Spleen (tissue), 11 donors: ENCODE measurements at regions not wholly inside any gene's neighbourhood (a gene's known extent, or its start where the extent isn't known, plus 50 kb on each side); places are given as distances from the start of the nearest gene placed in this dataset.

ENCODE experiments used
- DNase-seq: peaks from one replicate; pipeline ENCODE4 v3.0.0-alpha.2; 2020
- H3K27ac ChIP-seq, 8 donors: fragments of 200-600 bp; sonication (generic) in 7 of 8; 1 replicate in 4 of 8; 2 replicates in 4 of 8; pipeline versions ENCODE4 v1.5.0 to v1.8.0; 2016 to 2021; ENCODE audit warnings: inconsistent platforms in 4 of 8, mild to moderate bottlenecking in 4 of 8, moderate library complexity in 1 of 8
- H3K27me3 ChIP-seq, 7 donors: fragments of 200-600 bp; sonication (generic) in 6 of 7; replicated peaks in 1 of 7; 1 replicate in 4 of 7; 2 replicates in 3 of 7; pipeline versions ENCODE4 v1.5.0 to v1.8.0; 2016 to 2021; ENCODE audit warnings: inconsistent platforms in 3 of 7, mild to moderate bottlenecking in 1 of 7
- H3K36me3 ChIP-seq, 6 donors: fragments of 200-600 bp; sonication (generic) in 5 of 6; 1 replicate in 4 of 6; 2 replicates in 2 of 6; pipeline versions ENCODE4 v1.5.0 to v1.8.0; 2016 to 2021; ENCODE audit warnings: inconsistent platforms in 2 of 6
- H3K4me1 ChIP-seq, 6 donors: fragments of 200-600 bp; sonication (generic) in 5 of 6; 1 replicate in 3 of 6; 2 replicates in 3 of 6; pipeline versions ENCODE4 v1.5.0 to v1.8.0; 2016 to 2021; ENCODE audit warnings: inconsistent platforms in 3 of 6
- H3K4me3 ChIP-seq, 8 donors: fragments of 200-600 bp; sonication (generic) in 7 of 8; 1 replicate in 4 of 8; 2 replicates in 4 of 8; pipeline versions ENCODE4 v1.5.0 to v1.8.0; 2016 to 2021; ENCODE audit warnings: inconsistent platforms in 4 of 8, mild to moderate bottlenecking in 4 of 8, moderate library complexity in 2 of 8
- H3K9me3 ChIP-seq, 8 donors: fragments of 200-600 bp; sonication (generic) in 7 of 8; 1 replicate in 4 of 8; 2 replicates in 4 of 8; pipeline versions ENCODE4 v1.5.0 to v1.8.0; 2016 to 2021; ENCODE audit warnings: inconsistent platforms in 4 of 8
- CTCF ChIP-seq, 11 experiments: fragments of 200-600 bp in 7 of 11; fragments of 450-650 bp in 4 of 11; sonication (generic) in 4 of 11; IDR thresholded peaks in 8 of 11; conservative IDR thresholded peaks in 3 of 11; 1 replicate in 7 of 11; 2 replicates in 4 of 11; pipeline versions ENCODE4 v1.4.0 to v1.8.0; 2016 to 2021; ENCODE audit warnings: antibody characterized with exemption in 11 of 11, inconsistent platforms in 4 of 11, mild to moderate bottlenecking in 1 of 11
- POLR2A ChIP-seq, 3 donors: fragments of 450-650 bp; IDR thresholded peaks; one replicate each; pipeline ENCODE4 v1.5.1; 2017; ENCODE audit warnings: antibody characterized with exemption in 3 of 3, mild to moderate bottlenecking in 1 of 3
- POLR2AphosphoS5 ChIP-seq, 3 donors: sonication (generic); formaldehyde crosslinking; IDR thresholded peaks; one replicate each; pipeline ENCODE4 v1.5.1; 2017; ENCODE audit warnings: antibody characterized with exemption in 3 of 3
- WGBS, 5 donors: extraction: QIAGEN DNeasy Blood & Tissue Kit in 3 of 5; methylation state at CpG; one replicate each; pipeline versions ENCODE4 v1.1.5 to v1.1.7; 2013 to 2018; 5-methylcytosine and 5-hydroxymethylcytosine counted together
- intact Hi-C: fragments of 100-400 bp; cut with DNase I; formaldehyde crosslinking; loops from one replicate; pipeline ENCODE4 v1.15.0; 2023; ENCODE audit warnings: low total_unique reads
- donor health status: healthy with polysubstance abuse.
- donor health status: DM: no; HTN: no; CAD: no; lungs with moderate emphysema.
- donor health status: DM: no; HTN: no; CAD: no.
- donor health status: Bipolar disorder and iron deficiency.
- donor health status: healthy.
- donor health status: DM: no; HTN: no; CAD: no.
- donor health status: DM: yes; HTN: yes; CAD: no.

- Histone ChIP-seq H3K36me3 (no peaks in the 10 kb centered on the region), H3K4me1 (no peaks in the 10 kb centered on the region), H3K27ac (no peak overlapping the region), H3K4me3 (no peak overlapping the region), H3K9me3 (no peaks in the 10 kb centered on the region), H3K27me3 (no peaks in the 10 kb centered on the region)
- TF ChIP-seq POLR2AphosphoS5 (IDR thresholded peaks at IDR 0.05) = no peak
- TF ChIP-seq CTCF (IDR thresholded peaks at IDR 0.05 in 8 of 11, conservative IDR thresholded peaks at IDR 0.05 in 3 of 11) = no peak
- TF ChIP-seq POLR2A (IDR thresholded peaks at IDR 0.05) = no peak
- no peak for DNase-seq
- intact Hi-C loops = no loop called here
- 64 to 84% (median 68%) methylated on average over 4 of the region's 4 CpGs for WGBS, 5 donors
These were observed 288.0 kb upstream of the SFRP2 start for GRCh38 chr4:154076921-154077320.

GRCh38 chr4:154073107-154073822 lies 284.4 kb upstream of the SFRP2 start:
- WGBS, 5 donors = 65 to 85% (median 74%) methylated on average over 4 of the region's 4 CpGs
- Histone ChIP-seq H3K36me3 (no peaks in the 10 kb centered on the region), H3K4me1 (no peaks in the 10 kb centered on the region), H3K27ac (no peak overlapping the region), H3K9me3 (no peaks in the 10 kb centered on the region), H3K27me3 (no peaks in the 10 kb centered on the region), H3K4me3 (no peak overlapping the region)
- intact Hi-C loops = no loop called here
- no peak for TF ChIP-seq POLR2AphosphoS5 (IDR thresholded peaks at IDR 0.05)
- no peak for DNase-seq

- TF ChIP-seq CTCF (IDR thresholded peaks at IDR 0.05 in 8 of 11, conservative IDR thresholded peaks at IDR 0.05 in 3 of 11) = no peak
- TF ChIP-seq POLR2AphosphoS5 (IDR thresholded peaks at IDR 0.05) = no peak
- TF ChIP-seq POLR2A (IDR thresholded peaks at IDR 0.05) = no peak
- no peak overlapping the region for H3K27ac ChIP-seq
- DNase-seq = no peak
These were observed 278.9 kb upstream of the SFRP2 start for GRCh38 chr4:154067786-154068185.

GRCh38 chr4:154065368-154065767 lies 276.5 kb upstream of the SFRP2 start:
- H3K36me3 ChIP-seq = no peaks in the 10 kb centered on the region
- H3K27ac ChIP-seq = no peak overlapping the region
- no peak for TF ChIP-seq POLR2A (IDR thresholded peaks at IDR 0.05)
- TF ChIP-seq CTCF (IDR thresholded peaks at IDR 0.05 in 8 of 11, conservative IDR thresholded peaks at IDR 0.05 in 3 of 11) = no peak
- no peak for TF ChIP-seq POLR2AphosphoS5 (IDR thresholded peaks at IDR 0.05)

More at GRCh38 chr4:154067786-154068185, 278.9 kb upstream of the SFRP2 start:
- Histone ChIP-seq H3K9me3 (peaks cover 8 to 46% (median 38%) of the 10 kb centered on the region in 8 donors), H3K4me3 (no peak overlapping the region), H3K27me3 (no peaks in the 10 kb centered on the region), H3K36me3 (no peaks in the 10 kb centered on the region), H3K4me1 (no peaks in the 10 kb centered on the region)
- intact Hi-C loops = no loop called here

More at GRCh38 chr4:154065368-154065767, 276.5 kb upstream of the SFRP2 start:
- Histone ChIP-seq H3K4me1 (no peaks in the 10 kb centered on the region), H3K27me3 (no peaks in the 10 kb centered on the region), H3K4me3 (no peak overlapping the region), H3K9me3 (peaks cover 8 to 68% (median 57%) of the 10 kb centered on the region in 8 donors)
- intact Hi-C loops = no loop called here
- no peak for DNase-seq
